Mesenteric fat pad (tissue), 1 donor: ENCODE measurements at regions not wholly inside any gene's neighbourhood (a gene's known extent, or its start where the extent isn't known, plus 50 kb on each side); places are given as distances from the start of the nearest gene placed in this dataset.

Experiments
- DNase-seq: peaks from one replicate; pipeline ENCODE4 v3.0.0-alpha.2; 2020; ENCODE audit warnings: low spot score
- donor health status: DM: yes; HTN: yes; CAD: no.

DNA sequence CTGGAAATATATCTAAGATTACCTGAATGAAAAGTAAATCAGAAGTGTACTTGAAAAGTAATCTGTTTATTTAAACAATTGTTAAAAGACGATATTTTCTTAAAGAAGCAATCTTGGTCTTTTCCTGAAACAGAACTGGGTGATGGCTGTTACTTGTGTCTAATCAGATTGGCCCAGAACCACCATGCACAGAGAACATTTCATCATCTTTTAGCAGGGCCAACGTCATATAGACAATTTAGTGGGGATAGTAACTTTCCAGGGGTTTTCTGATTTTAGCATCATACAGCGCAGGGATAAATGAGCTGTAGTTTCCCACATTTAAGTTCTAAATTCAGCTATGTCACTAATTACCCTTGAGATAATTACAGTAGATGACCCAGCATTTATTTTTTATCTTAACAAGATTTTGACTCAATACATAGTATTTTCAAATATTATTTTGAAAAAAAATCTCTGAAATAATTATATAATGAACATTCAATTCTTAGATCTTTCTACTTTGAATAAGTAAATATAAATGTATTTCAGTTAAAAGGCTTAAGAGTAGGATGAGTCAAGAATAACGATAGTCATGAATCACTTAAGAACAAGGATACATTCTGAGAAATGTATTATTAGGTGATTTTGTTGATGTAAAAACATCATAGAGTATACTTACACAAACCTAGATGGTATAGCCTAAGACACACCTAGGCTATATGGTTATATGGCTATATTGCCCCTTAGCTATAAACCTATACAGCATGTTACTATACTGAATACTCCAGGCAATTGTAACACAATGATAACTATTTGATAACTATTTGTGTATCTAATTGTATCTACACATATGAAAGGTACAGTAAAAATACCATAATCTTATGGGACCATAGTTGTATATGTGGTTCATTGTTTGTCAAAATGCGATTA lies 103.8 kb upstream of the MME start:
- no peak for DNase-seq

DNA sequence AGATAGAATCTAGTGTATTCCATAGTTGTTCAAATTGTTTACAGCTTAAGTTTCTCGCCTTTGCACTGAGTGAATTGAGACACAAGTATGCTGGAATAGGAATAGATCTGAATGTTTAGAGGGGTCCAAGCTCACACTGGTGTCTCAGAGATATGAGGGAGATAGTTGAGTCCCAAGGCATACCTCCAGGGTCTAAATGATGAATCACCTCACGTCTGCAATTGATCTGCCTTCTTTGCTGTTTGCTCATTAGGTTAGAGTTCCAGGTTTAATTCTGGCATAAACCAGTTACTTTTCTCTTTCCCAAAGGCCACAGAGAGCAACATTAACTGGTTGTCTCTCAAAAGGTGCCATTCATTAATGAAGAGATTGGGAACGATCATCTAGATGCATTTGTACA lies 106.3 kb upstream of the MME start:
- no peak for DNase-seq

DNA sequence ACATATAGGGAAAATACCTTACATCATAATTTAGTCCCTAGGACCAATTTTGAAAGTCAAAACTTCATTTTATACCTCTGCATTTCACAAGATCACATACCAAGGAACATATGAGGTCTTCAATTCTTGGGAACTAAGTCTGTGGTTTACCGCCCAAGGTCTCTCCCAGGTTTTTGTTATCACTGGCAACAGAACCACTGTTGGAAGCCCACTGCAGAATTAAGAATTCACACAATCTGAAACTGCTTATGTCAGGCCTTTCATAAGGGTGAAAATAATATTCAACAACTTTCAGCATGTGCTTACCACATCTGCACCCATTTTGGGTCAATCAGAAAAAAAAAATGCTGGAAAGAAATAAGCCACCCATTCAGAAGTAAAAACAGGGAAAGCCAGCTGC lies 107.2 kb upstream of the MME start:
- DNase-seq, result no peak

DNA sequence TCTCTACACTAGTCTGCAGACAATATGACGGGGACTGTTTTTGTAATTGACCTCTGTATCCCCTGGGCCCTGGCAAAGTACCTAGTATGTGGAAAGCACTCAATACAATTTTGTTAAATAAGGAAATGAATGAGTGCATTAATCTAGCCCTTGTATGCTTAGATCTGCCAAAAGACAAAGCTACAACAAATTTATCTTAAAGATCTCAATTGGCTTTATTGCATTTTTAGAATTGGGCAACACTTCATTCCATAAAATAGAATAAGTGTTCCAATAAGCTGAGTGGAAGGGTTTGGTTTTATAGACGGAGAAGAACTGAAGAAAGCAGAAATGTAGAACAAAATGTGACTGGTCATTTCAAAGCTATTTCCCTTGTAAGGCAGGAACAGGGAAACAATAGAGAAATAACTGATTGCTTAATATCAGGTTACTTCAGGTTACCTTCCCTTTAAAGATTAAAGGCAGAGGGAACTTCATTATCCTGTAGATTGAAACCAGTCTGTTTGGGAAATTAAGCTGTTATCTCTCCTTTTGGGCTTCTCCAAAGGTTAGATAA lies 108.3 kb upstream of the MME start:
- DNase-seq, result no peak

DNA sequence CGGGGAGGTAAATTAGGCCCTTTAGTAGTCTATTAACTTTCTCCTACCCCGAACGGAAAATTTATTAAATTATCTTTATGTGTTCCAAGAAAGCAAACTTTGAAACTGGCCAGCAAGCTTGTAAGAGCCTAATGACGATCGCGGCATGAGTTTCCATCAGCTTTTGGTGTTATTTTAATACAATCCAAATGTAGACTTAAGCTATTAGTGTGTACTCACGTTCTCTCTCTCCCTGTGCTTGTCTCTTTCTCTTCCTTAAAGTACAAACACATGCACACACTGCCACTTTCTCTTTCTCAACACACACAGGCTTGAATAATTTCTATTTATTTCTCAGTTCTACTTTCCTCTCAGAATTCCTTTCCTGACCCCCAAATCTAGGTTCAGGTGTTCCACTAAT lies 108.8 kb upstream of the MME start:
- DNase-seq, result no peak

DNA sequence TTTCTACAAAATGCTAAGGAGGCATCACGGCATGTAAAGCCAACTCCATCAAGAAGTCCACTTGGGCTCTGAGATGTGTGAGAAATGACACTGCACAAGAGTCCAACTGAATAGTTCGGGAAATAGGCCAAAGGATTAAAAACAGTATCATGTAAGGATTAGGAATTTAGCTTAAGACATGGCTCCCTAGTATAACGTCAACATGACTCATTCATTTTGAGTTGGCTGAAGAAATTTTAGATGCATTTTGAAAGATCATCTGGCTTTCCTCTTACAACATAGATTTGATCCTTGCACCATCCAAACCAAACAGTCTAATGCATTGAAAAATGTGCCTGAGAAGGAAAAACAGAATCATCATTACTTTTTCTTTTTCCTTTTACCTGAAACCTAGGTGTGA lies 109.3 kb upstream of the MME start:
- DNase-seq, result no peak

DNA sequence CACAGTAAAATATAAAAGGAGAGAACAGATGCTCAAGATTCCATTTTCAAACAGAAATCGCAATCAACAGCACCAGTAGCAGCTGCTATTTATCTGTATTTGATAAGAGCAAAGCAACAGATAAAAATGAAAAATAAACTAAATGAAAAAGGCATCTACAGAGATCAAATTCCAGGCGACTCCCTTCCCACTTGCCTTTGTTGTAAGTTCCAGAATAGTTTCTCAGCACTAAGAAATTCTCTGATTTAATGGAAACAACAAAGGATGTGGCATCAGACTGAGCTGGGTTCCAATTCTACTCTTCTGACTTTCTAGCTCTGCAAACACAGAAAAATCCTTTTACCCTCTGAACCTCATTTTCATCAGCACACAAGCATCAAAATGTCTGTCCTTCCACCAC lies 110.8 kb upstream of the MME start:
- DNase-seq, result no peak

DNA sequence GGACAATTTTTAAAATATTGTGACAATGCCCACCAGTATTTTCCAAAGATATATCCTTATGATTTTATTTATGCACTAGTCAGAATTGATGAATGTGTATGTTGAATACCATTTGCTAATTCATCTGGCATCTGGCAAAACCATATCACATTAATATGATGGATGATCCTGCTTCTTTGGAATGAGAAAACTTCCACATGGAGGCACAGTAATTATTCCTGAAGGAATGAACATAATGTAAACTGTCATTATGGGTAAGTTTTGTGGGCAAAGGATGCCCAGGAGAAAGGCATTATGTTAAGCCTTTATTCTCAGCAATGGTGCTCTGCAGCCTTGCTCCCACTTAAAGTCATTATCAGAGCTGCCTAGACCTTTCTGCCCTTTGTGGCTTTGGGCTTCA lies 113.0 kb upstream of the MME start:
- DNase-seq, result no peak

DNA sequence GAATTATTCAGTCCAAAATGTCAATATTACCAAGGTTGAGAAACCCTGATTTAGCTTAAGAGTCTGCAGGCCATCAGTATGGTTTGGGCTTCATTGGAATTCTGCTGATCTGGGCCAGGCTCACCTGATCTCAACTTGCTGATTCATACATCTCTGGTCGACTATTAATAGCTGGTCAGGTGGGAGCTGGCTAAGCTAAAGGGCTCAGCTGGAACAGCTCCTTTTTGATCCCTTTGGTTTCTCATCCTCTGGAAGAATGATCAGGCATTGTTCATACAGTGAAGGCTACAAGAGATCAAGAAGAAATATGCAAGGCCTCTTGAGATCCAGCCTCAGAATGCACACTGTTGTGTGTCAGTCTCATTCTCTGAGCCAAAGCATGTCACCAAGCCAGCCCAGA lies 123.3 kb upstream of the MME start:
- DNase-seq, result no peak

DNA sequence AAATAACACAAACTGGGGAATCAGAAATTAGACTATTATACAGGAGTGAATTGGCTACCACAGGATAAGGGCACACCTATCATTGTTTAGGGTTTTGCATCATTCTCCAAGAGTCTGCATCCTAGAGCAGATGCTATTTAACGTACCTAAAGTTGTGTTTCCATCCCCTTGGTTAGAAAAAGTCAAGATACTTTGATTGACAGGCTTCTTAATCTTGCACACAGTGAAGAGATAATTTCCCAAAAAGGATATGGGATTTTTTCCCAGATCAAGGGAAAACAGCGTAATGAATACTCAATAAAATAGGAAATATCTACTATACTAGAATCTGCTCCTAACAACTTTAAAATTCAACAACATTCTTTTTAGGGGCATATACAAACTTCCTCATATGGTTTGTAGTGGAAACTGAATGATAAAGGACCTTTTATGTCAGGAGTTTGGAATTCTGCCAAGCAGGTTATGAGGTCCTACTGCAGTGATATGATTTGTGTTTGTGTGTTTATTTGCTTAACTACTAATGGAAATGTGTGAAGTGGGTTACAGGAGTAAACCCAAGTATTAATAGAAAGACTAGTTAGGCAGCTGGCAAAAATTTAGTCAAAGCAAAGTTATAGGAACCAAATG lies 124.1 kb upstream of the MME start:
- no peak for DNase-seq

DNA sequence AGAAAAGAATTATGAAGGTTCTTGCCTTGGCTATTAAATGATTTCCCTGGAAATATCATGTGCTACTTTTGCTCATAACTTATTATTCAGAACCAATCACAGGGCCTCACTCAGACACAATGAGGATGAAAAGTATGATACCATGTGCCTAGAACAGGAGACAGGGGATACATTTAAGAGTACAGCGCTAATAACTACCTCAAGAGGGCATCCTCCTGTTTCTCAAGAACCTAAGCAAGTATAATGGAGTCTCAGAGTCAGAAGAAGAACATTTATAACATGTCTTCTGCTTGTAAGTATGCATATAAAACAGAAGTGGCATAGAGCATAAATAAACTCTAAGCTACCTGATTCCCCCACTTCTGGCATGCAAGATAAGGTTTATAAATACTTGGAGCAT lies 125.4 kb upstream of the MME start:
- no peak for DNase-seq

DNA sequence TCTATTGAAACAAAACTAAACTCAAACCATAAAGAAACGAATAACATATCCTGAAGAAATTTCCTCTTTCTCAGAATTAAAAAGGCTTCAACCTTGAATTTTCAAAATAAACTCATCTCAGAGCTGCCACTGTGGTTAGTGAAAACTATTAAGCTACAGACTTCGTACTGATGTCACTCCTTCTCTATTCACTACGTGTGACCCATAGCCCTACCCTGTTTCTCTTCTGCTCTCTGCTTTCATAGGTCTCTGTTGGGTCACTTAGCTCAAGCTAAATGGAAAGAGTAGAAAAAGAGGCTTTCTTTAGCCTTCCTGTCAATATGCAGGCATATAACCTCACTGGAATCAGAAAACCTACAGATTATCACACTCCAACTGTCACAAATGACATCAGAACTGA lies 126.6 kb upstream of the MME start:
- no peak for DNase-seq

DNA sequence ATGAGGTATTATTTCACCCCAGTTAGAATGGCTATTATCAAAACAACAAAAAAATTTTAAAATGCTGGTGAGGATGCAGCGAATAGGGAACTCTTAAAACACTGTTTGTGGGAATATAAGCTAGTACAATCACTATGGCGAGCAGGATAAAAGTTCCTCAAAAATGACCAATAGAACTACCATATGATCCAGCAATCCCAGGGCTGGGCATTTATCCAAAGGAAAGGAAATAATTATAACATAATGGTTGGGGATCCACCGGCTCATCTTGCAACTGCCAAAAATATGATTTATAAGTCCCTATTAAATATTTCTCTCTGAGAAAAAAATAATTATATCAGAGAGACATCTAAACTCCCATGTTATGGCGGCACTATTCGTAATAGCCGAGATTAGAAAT lies 127.6 kb upstream of the MME start:
- no peak for DNase-seq

DNA sequence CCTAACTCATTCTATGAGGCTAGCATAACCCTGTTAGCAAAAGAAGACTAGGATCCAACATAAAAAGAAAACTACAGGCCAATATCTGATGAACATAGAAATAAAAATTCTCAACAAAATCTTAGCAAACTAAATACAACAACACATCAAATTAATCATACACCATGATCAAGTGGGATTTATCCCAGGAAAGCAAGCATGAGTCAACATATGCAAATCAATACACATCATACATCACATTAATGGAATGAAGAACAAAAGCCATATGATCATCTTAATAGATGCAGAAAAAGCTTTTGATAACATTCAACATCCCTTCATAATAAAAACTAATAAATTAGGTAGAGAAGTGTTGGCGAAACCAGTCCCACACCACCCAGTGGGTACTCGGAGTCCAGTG lies 136.1 kb upstream of the MME start:
- DNase-seq, result no peak

DNA sequence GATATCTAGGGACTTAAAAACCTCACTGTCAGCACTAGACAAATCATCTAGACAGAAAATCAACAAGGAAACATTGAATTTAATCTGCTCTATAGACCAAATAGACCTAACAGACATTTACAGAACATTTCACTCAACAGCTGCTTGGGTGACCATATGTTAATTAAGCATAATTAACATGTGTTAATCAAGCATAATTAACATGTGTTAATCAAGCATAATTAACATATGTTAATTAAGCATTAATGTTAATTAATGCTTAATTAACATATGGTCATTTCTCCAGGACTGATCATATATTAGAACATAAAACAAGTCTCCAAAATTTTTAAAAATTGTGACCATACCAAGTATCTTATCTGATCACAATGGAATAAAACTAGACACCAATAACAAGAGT lies 137.3 kb upstream of the MME start:
- no peak for DNase-seq

DNA sequence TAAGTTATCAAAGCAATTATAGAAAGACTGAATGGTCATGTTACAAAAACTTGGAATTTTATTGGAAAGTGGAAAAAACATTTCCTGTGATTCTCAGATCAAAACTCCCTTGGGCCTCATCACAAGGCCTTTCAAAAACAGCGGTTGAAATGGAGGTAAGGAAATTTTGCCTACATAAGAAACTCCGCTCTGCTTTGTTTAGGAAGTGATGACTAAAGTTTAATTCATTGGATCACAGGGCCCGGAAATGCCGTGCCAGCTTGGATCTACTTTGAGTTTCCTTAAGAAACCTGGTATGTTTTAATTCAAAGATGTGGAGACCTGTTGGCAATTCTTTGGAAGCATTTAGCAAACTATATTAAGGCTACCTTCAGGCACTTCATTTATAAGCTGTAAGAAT lies 143.9 kb upstream of the MME start:
- DNase-seq, result no peak

DNA sequence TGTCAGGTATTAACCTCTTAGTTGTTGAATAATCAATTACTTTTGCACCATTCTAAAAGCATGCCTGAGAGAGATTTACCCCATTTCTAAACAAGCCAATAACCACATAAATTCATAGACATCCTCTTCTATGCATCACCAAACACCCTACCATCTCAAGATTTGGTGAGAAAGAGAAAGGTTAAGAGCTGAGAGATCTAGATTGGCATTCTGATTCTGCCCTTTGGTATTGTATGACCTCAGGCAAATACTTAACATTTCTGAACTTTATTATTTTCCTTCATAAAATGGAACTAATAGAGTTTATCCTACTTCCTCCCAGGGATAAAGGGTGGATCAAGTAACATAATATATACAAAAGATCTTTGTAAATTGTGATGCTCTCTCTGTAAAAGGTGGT lies 146.5 kb upstream of the MME start:
- DNase-seq, result no peak

DNA sequence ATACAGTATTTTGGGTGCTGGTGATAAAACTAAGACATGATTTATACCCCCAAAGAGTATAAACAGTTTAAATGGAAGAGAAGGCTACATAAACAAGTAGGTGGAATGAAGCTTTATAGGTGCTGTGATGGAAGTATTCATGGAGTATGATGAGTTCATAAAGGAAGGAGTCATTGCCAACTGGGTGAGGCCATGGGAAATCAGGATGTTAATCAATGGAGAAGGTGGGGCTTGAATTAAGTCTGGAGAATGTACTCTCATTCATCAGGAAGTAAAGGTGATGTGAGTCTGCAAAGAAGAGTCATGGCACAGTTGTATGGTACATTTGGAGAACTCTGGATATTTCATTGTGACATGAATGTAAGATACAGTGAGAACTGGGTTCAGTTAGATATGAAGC lies 147.5 kb upstream of the MME start:
- DNase-seq, result no peak

DNA sequence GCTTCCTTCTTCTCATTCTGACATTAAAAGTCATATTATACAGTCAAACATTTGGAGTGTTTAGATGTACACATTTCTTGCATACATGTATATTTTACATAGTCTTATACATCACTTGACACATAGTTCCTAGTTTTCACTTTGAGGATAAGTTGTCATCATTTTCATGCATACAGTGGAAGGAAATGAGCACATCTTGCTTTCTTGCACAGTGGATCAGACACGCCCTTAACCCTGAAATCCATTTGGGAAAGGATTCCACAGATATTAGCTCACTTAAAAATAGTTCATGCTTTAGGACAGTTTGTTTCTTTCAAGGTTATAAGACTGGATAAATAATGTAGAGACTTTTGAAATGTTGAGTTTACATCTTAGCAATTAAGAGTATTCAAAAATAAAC lies 148.6 kb upstream of the MME start:
- no peak for DNase-seq

DNA sequence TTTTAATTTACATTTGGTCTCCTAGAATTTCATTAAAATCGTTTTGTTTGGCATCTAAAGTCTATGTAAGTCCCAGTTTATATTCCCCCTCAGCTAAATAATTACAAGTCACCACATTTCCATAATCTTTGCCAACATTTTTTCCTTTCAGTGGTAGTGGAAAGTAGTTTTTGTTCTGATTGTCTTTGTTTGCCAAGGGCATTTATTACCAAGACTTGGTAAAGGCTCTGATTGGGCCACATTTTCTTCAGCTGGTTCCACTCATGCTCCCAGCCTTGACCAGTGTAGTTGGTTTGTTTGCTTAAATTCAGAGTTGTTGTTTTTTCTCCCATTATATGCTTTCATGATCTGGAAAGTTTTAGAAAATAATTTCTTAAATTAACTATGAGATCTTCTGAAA lies 153.4 kb upstream of the MME start:
- no peak for DNase-seq

DNA sequence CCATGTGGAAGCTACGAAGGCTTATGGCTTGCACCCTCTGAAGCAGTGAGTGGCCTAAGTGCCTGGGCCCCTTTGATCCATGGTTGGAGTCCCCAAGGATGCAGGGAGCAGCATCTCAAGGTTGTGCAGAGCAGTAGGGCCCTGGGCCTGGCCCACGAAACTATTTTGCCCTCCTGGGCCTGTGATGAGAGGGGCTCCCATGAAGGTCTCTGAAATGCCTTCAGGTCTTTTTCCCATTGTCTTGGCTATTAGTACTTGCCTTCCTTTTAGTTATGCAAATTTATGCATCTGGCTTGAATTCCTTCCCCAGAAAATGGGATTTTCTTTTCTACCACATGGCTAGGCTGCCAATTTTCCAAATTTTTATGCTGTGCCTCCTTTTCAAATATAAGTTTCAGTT lies 158.8 kb upstream of the MME start:
- no peak for DNase-seq

DNA sequence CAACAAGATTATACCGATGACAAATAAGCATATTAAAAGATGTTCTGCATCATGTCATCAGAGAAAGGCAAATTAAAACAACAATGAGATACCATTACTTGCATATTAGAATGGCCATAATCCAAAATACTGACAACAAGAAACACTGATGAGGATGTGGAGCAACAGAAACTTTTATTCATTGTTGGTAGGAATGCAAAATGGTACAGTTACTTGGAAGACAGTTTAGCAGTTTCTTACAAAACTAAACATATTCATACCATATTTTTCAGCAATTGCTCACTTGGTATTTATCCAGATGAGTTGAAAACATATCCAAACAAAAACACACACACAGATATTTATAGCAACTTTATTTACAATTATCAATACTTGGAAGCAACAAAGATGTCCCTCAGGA lies 160.9 kb upstream of the MME start:
- DNase-seq, result no peak

DNA sequence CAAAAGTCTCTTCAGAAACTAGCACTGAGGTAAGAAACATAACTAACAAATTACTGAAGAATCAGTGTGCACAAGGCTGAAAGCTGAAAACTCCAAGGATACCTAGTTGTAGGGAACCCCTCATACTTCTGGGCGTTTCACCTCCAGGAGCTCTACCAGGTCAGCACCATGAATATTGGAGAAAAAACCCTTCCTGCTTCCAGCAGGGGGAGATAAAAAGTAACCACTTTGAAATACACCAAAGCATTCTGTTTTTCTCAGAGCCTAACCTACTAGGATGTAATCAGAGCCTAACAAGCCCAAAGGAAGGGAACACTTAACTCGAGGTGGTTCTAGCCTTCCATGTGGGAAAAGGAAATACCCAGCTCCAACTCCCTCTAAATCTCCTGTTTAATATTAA lies 175.8 kb upstream of the MME start:
- no peak for DNase-seq
